HT-29 (cell line): ENCODE measurements at regions not wholly inside any gene's neighbourhood (a gene's known extent, or its start where the extent isn't known, plus 50 kb on each side); places are given as distances from the start of the nearest gene placed in this dataset.
"Not testable (repeated sequence)": the region's sequence is repeated elsewhere in the genome, so short reads cannot be mapped to it uniquely, and the experiment has no call there.

Experiments
- DNase-seq: peaks from one replicate; pipeline ENCODE4 v3.0.0-alpha.2; 2015; ENCODE audit warnings: low spot score

DNA sequence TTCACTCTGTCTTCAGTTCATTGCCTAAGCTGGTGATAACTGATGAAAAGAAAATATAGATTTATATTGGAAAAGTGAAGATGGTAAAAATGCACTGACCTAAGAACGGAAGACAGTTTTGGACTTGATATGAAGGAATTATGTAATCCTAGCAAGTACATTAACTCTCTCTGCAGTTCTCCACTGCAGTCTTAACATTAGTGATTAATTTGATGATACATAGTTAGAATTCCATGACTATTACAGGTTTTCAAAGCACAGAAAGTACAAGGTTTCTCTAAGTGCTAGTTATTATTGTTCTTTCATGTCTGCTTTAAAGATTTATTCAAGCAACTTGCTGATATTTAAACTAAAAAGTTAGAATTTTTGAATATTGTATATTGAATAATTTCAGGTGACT is 1591.7 kb upstream of the ADGRL3 start:
- DNase-seq = no peak

DNA sequence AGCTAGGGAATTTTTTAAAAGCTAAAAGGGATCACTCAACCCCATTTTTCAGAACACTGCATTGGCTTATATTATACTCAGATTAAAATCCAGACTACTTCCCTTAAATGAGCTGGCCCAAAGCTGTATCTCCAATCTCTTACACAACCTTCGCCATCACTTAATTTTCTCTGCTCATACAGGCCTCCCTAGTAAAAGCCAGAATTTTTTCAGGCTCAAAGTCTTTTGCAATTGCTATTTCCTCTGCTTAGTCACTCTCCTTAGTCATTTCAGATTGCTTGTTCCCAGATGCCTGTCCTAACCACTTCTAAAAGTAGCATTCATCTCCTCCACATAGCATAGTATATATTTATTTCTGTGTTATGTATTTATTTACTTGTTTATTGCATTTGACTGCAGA is 1587.9 kb upstream of the ADGRL3 start:
- no peak for DNase-seq

DNA sequence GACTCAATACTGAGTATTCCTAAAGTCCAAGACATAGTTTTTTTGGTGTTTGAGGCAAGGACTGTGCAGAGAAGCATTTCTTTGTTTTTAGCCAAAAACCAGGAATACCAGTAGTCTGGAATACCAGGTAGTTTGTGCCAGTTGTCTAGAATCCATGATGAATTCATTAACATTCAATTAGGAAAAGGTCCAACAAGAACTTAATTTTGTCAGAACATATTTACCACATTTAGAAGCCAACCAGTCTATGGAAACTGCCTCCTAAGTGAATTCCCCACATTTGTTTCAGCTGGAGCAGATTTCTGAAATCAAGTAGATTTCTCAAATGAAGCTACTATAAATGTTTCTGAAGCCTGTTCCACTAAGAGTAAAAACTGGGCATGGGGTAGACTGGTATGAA is 1584.8 kb upstream of the ADGRL3 start:
- DNase-seq = no peak

DNA sequence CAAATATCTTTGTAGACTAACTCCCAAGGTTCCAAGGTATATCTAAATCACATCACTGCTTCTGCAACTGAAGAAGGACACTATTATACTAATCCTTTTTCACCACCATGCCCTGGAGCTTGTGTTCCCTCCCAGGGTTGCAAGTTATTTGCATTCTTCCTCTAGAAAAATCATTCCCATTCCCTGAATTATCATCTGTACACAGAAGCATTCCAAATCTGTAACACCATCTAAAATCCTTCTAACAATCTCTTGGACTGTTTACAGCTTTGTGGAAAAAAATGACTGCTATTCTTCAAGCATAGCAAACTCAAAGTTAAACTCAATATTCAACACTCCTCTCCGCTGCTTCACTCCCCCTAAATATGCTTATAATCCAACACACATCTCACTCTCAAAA is 1570.8 kb upstream of the ADGRL3 start:
- DNase-seq = no peak

DNA sequence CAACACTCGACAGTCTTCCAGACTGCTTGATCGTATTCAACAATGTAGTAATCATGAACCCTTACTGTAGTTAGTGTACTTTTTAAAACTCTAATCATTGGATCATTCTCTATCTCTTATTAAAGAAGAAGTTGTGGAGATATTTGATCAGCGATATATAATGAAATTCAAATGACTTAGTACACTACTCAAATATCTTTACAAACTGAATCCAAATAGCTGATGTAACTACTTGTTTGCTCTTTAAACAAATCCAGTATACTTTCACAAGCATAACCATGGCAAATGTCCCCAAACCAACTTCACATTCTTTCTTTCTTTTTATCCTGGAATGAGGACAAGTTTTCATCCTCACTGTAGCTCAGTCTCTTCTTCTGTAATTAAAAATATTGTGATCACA is 1569.9 kb upstream of the ADGRL3 start:
- DNase-seq = no peak

DNA sequence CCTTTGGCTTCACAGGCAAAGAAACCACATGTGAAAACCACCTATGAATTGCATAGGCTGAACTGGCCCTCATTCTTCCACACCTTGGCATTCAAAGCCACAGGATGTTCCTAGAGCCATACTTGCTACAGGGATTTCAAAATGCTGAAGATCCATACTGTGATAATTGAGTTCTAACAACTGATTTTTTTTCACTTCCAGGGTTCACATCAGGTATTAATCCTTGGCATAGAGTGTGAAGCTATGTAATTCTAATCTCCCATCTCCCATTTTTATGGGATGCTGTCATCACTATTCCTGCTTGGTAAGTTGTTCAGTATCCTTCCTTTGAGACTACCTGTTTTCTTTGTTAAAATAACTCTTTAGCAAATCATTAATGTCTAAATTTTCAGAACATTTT is 1569.2 kb upstream of the ADGRL3 start:
- DNase-seq = no peak

DNA sequence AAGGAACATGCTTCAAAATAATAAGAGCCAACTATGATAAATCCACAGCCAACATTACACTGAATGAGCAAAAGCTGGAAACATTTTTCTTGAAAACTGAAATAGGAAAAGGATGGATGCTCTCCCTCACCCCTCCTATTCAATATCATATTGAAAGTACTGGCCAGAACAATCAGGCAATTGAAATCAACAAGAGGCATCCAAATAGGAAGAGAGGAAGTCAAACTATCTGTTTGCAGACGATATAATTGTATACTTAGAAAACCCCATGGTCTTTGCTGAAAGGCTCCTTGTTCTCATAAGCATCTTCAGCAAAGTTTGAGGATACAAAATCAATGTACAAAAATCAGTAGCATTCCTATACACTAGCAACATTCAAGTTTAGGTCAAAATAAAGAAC is 1562.5 kb upstream of the ADGRL3 start:
- no peak for DNase-seq

DNA sequence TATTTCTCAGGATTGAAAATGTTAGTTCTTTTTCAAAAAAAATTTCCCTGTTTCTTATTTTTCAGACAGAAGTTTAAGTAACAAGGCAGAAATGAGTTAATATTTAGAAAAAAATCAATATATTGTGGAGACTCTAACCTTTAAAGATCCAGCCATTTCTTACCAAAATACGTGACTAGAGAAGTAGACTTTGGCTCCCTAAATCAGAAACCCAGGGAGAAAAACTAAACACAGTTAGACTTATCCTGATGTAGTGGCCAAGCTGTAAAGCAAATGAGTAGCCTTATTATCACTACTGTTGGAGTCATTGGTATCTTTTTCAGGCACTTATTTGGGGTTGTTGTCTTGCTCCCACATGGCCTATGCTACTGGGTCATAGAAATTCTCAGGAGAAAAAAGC is 1556.4 kb upstream of the ADGRL3 start:
- no peak for DNase-seq

DNA sequence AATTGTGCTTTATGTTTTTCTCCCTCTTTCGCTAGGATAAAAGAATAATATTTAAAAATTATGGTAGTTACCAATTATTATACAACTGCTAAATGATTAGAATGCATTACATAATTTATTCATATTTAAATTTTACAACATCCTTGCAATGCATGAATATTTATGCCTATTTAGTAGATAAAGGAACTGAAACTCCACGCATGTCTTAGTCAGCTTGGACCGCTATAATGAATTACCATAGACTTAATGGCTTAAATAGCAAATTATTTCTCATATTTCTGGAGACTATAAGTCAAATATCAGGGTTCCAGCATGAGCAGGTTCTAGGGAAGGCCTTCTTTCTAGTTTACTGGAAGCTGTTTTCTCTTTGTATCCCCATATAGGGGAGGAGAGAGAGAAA is 1555.4 kb upstream of the ADGRL3 start:
- no peak for DNase-seq

DNA sequence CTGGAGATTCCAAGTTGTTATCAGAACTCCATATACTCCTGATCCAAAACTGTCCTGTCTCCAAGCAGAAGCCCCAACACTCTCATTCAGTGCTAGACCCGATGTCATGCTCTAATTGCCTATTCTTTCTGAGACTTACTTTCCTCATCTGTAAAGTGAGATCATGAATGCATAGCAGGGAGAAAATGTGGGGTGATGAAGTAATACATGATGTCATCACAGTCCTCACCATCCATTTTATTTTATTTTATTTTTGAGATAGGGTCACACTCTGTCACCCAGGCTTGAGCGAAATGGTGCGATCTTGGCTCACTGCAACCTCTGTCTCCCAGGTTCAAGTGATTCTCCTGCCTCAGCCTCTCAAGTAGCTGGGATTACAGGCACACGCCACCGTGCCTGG is 1554.0 kb upstream of the ADGRL3 start:
- DNase-seq = no peak

DNA sequence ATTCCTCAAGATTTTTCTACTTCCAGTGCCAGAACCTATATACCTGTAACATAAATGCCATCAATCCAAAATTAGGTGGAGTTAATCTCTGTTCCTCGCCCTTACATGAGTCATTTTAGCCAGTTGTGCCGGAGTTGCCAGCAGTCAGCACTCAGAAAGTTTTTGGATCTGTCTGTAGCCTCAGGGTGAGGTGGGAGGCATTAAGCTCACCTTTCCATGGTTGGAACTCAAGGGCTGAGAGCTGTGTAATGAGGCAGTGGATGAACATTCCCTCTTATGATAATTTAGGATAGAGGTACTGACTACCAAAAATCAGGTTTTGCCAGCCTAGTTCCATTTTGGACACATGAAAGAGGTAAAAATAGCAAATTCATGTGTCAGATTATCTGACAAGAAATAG is 1553.1 kb upstream of the ADGRL3 start:
- no peak for DNase-seq

DNA sequence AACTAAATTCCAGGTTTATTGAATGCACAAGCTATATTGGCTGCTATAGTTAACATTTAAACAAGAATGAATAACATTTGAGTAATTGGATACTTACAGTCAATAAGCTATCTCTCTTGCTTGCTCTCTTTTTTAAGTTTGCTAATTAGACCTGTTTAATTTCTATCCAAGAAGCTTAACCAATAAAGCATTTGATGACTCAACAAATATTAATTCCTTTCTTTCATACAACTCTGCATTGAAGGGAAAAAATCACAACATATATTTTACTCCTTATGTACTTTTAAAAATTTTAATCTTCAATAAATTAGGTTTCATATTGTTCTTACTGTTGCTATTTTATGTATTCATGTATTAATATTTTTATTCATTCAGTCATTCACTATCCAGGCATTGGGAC is 1552.6 kb upstream of the ADGRL3 start:
- DNase-seq = no peak

DNA sequence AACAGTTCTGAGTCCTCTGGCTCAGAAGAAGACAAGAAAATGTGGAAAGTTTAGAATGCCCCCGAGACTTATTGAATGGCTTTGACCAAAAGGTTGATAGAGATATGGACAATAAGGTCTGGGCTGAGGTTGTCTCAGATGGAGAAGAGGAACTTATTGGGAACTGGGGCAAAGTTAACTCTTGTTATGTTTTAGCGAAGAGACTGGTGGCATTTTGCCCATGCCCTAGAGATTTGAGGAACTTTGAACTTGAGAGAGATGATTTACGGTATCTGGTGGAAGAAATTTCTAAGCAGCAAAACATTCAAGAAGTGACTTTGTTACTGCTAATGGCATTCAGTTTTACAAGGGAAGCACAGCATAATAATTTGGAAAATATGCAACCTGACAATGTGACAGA is 1549.3 kb upstream of the ADGRL3 start:
- DNase-seq = no peak

DNA sequence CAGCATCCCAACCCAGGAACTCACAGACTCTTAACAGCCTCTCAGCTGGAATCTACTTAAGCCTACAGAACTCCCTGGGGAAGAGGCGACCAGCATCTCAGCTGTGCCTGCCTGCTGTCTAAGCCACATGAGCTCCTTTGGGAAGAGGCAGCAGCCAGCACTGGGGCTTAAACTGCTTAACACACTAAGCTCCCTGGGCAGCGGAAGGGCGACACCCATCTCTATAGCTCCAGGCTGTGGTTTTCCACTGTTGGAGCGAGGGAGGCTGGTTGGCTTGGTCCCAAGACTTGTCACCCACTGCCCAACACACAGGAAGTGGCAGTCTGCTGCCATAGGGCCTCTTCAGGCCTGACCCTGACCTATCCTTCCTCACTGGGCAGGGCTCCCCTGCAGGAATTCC is 1544.1 kb upstream of the ADGRL3 start:
- DNase-seq = no peak

DNA sequence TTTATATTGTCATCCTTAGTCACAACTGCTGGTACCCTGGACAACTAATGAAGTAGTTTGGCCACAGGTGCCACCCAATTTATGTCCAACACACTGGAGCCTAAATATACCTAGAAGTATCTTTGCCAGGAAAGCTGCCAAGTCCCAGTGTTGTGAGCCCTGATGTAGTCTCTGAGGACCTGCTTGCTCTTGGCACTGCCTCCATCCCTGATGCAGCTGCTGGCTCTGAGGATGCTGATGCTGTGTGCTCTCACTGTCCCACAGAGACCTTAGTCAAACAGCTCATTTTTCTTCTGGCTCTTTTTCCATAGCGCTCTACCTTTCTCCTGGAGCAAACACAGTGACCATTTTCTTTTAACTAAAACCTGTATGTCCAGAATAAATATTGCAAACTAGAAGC is 1535.4 kb upstream of the ADGRL3 start:
- DNase-seq = no peak

DNA sequence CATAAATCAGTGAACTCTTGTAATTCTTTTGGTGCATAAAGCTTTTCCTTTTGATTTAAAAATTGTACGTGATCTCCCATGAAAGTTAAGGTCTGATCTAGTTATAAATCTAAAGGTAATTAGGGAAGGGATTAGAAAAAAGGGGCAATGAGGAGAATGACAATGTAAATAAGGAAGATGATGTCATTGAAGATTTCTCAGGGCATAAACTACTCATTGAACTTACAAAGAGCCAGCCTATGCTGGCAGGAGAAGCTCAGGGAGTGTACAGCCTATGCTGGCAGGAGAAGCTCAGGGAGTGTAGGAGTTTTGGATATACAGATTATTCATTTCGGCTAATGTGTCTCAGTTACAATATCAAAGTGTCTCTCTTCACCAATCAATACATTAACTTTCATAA is 1533.5 kb upstream of the ADGRL3 start:
- DNase-seq = no peak

DNA sequence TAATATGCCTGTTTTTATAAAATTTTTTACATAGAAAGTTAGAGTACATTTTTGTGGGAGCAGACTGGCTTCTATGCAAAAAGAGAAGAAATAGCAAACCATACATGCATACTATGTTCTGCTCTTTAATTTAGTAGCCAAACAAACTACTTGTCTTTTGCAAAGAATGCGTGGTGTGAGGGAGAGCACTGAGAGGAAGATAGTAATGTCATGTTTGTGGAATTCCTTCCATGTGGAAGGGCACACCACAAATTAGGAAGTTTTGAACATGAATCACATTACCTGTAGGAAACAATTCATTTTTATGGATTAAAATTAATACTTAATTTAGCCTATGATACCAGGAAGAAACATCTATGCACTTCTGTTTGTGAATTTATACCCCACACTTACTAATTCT is 1529.1 kb upstream of the ADGRL3 start:
- DNase-seq = no peak

DNA sequence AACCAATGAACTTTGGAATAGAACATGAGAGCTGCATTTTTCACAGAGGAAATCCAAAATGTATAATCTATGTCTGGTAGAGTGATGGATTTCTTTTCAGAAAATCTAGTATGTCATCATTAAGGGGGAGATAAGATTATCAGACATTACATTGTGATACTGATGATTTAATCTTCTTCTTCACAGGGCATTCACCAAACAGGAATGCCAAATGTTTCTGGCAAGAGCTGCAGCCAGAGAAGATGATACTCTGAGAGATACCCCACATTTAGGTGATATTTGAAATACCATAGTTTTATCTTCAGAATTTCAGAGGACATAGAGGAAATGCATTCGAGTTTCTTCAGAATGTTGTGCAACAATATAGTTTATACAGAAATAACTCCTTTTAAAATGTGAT is 1523.7 kb upstream of the ADGRL3 start:
- no peak for DNase-seq

DNA sequence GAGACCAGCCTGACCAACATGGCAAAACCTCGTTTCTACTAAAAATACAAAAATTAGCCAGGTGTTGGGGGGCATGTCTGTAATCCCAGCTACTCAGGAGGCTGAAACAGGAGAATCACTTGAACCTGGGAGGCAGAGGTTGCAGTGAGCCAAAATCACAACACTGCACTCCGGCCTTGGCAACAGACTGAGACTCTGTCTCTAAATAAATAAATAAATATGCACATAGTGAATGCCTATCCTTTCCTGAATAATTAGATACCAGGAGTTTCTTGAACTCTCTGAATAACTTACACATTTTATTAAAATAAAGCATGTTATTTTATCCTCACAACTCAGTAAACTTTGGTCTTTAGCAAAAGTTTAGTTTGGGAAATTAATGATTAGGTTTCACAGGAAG is 1523.1 kb upstream of the ADGRL3 start:
- DNase-seq = not testable (repeated sequence)

DNA sequence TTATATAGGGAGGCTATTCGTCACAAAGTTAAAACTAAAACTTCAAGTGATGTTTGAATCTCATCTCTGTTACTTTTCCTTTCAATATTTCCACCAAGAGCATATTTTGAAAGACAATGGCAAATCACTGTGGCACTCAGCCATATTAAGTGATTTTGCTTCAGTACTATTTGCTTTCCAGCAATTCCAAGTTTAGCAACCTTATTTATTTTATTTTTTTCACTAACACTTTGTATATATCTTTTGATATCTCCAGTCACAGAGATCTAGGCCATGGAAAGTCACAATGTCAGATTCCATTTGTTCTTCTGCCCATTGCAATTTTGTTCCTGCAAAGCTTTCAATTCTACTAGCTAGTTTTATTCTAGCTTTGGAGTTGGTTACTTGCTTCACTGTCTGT is 1514.5 kb upstream of the ADGRL3 start:
- DNase-seq = no peak

DNA sequence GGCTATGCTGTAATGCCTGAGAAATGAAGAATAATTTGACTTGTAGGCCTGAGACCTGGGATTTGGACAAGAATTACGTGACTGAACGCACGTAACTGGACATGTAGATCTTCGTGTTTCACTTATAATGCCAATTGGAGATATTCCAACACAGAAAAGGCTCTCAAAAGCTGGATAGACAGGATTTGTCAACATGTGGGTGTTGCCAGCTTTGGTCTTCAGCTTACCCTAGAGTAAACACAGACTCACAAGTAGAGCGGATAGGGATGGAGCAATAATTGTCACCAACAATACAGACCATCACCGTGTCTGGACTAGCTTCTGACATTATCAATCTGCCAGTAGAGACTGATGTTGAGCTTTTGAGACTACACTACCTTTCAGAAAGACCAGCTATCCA is 1511.0 kb upstream of the ADGRL3 start:
- no peak for DNase-seq

DNA sequence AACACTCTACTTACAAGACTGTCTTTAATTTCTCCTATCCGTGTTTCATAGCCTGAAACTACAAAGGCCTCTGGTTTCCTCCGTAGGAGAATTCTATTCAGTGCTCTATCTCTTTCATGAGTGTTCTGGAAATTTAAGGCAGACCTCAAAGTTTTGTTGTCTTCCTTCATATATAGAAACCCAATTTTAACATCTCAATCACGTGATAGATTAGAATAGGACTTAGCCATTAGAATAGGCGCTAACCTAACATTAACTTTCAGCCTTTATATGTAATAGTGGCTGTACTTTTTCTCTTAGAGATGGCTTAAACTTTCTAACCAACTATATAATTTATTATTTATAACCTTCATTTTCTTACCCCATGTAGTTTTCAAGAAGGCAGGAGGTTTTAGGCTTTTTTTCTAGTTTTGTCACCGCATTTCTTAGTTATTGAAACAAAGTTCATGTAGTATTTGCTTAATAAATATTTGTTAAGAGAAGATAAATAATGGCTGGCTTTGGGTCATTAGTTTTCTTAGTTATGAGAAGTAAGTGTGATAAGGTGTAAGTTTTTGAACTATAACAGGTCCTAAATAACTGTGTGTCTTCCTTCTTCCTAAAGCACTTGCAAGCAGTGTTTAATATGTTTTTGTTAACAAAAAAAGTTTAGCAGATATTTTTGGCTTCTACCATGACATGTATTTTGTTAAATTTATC is 1504.6 kb upstream of the ADGRL3 start:
- DNase-seq = no peak

DNA sequence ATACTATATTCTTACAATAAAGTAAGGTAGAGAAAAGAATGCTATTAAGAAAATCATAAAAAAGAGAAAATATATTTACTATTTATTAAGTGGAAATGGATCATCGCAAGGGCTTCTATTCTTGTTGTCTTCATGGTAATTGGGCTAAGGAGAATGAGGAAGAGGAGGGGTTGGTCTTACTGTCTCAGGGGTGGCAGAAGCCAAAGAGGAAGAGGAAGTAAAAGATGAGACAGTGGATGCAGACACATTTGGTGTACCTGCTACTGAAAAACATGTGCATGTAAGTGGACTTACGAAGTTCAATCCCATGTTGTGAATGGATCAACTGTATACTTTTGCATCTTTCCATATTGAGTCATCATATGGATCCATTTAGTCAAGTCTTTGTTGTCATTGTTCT is 1502.1 kb upstream of the ADGRL3 start:
- DNase-seq = no peak

DNA sequence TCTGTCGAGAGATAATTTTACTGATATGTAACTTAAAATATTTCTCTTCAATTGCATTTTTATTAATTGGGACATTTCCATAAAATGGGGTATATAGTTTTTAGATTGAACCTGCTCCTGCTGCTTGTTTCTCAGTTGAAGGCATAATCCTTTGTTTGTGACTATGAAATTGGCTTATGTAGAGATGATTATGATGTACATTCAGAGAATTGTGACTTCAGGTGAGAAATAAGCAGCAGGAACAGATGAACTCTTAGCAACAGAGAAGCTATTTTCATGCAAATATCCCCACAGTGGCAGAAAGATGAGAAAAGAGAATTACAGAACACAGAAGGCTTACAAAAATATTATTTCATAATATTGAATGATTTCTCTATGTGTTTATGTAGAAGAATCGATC is 1499.5 kb upstream of the ADGRL3 start:
- no peak for DNase-seq
